Neural progenitor cell (in vitro differentiated cells): ENCODE measurements at regions not wholly inside any gene's neighbourhood (a gene's known extent, or its start where the extent isn't known, plus 50 kb on each side); places are given as distances from the start of the nearest gene placed in this dataset.

Source experiments
- DNase-seq: peaks from one replicate; pipeline ENCODE4 v3.0.0-alpha.2; 2016; ENCODE audit warnings: low spot score
- H2AFZ ChIP-seq: fragments of 200-600 bp; sonication (generic); replicated peaks from 2 replicates; pipeline ENCODE4 v1.6.1; 2016; ENCODE audit warnings: antibody characterized with exemption
- H3F3A ChIP-seq: fragments of 200-600 bp; sonication (generic); 2 replicates; pipeline ENCODE4 v1.6.1; 2016; ENCODE audit warnings: antibody characterized with exemption, low read depth
- H3K27ac ChIP-seq: fragments of 200-600 bp; sonication (generic); 2 replicates; pipeline ENCODE4 v1.5.1; 2016; ENCODE audit warnings: mild to moderate bottlenecking
- H3K27me3 ChIP-seq: fragments of 200-600 bp; sonication (generic); 2 replicates; pipeline ENCODE4 v1.6.1; 2016; ENCODE audit warnings: mild to moderate bottlenecking, moderate library complexity
- H3K36me3 ChIP-seq: fragments of 200-600 bp; sonication (generic); 2 replicates; pipeline ENCODE4 v1.5.1; 2016
- H3K4me1 ChIP-seq: fragments of 200-600 bp; sonication (generic); 2 replicates; pipeline ENCODE4 v1.6.1; 2016; ENCODE audit warnings: mixed run types
- H3K4me2 ChIP-seq: fragments of 200-600 bp; sonication (generic); 2 replicates; pipeline ENCODE4 v1.6.1; 2016
- H3K4me3 ChIP-seq: fragments of 200-600 bp; sonication (generic); 2 replicates; pipeline ENCODE4 v1.5.1; 2016
- H3K79me2 ChIP-seq: fragments of 200-600 bp; sonication (generic); 2 replicates; pipeline ENCODE4 v1.6.1; 2016; ENCODE audit warnings: low read depth
- H3K9ac ChIP-seq: fragments of 200-600 bp; sonication (generic); 2 replicates; pipeline ENCODE4 v1.6.1; 2016
- H3K9me3 ChIP-seq: fragments of 200-600 bp; sonication (generic); 2 replicates; pipeline ENCODE4 v1.5.1; 2016; ENCODE audit warnings: low read depth
- H4K20me1 ChIP-seq: fragments of 200-600 bp; sonication (generic); 2 replicates; pipeline ENCODE4 v1.6.1; 2016; ENCODE audit warnings: low read depth
- H3K27ac Mint-ChIP-seq: 3 replicates; pipeline ENCODE4 v1.8.0; 2021; ENCODE audit warnings: mixed read lengths
- H3K27me3 Mint-ChIP-seq: 2 replicates; pipeline ENCODE4 v1.8.0; 2022; ENCODE audit warnings: low read depth, mild to moderate bottlenecking, inconsistent platforms, moderate library complexity, mixed read lengths; ENCODE audit not compliant: insufficient read depth
- H3K36me3 Mint-ChIP-seq: 3 replicates; pipeline ENCODE4 v1.8.0; 2021; ENCODE audit warnings: mixed read lengths
- H3K4me1 Mint-ChIP-seq: 3 replicates; pipeline ENCODE4 v1.8.0; 2021; ENCODE audit warnings: mixed read lengths
- H3K4me3 Mint-ChIP-seq: 3 replicates; pipeline ENCODE4 v1.8.0; 2021; ENCODE audit warnings: mild to moderate bottlenecking, moderate library complexity, mixed read lengths
- H3K9me3 Mint-ChIP-seq: 3 replicates; pipeline ENCODE4 v1.8.0; 2020; ENCODE audit warnings: mixed read lengths
- CTCF ChIP-seq: fragments of 200-600 bp; sonication (generic); IDR thresholded peaks from 2 replicates; pipeline ENCODE4 v1.5.1; 2017; ENCODE audit warnings: antibody characterized with exemption, mild to moderate bottlenecking
- EZH2 ChIP-seq: fragments of 200-600 bp; sonication (generic); IDR thresholded peaks from 2 replicates; pipeline ENCODE4 v1.6.1; 2017; ENCODE audit warnings: antibody characterized with exemption, mild to moderate bottlenecking, moderate library complexity
- EZH2phosphoT487 ChIP-seq: fragments of 200-600 bp; sonication (generic); IDR thresholded peaks from 2 replicates; pipeline ENCODE4 v1.6.1; 2017; ENCODE audit warnings: antibody characterized with exemption

- DNase-seq = no peak
- no peaks in the 10 kb centered on the region for H3K79me2 ChIP-seq
- H3K27me3 ChIP-seq = no peaks in the 10 kb centered on the region
- Mint-ChIP-seq H3K27ac (no peak overlapping the region), H3K4me3 (no peak overlapping the region), H3K27me3 (no peaks in the 10 kb centered on the region), H3K4me1 (no peaks in the 10 kb centered on the region), H3K9me3 (no peaks in the 10 kb centered on the region), H3K36me3 (no peaks in the 10 kb centered on the region)
- no peak overlapping the region for H3K4me3 ChIP-seq
- no peaks in the 10 kb centered on the region for H3K9me3 ChIP-seq
- H3K4me1 ChIP-seq = no peaks in the 10 kb centered on the region
- no peaks in the 10 kb centered on the region for H3K36me3 ChIP-seq
- H3K4me2 ChIP-seq = no peak overlapping the region
- H2AFZ ChIP-seq = no peak overlapping the region
- H3K27ac ChIP-seq = no peak overlapping the region
- H3F3A ChIP-seq = no peaks in the 10 kb centered on the region
- TF ChIP-seq EZH2 (no peak), CTCF (no peak), EZH2phosphoT487 (no peak)
- H4K20me1 ChIP-seq = no peaks in the 10 kb centered on the region
- H3K9ac ChIP-seq = no peak overlapping the region
Measured at GRCh38 chr9:11828201-11828600, 865.0 kb upstream of the TYRP1 start.

GRCh38 chr9:11833056-11833455, 860.1 kb upstream of the TYRP1 start:
- H3K9ac ChIP-seq = no peak overlapping the region
- H3K4me2 ChIP-seq = no peak overlapping the region
- H3K27ac ChIP-seq = no peak overlapping the region
- no peaks in the 10 kb centered on the region for H3K4me1 ChIP-seq
- no peaks in the 10 kb centered on the region for H4K20me1 ChIP-seq
- no peaks in the 10 kb centered on the region for H3K79me2 ChIP-seq
- no peak overlapping the region for H2AFZ ChIP-seq
- Mint-ChIP-seq H3K36me3 (no peaks in the 10 kb centered on the region), H3K9me3 (peaks cover 2% of the 10 kb centered on the region), H3K27me3 (no peaks in the 10 kb centered on the region), H3K4me3 (no peak overlapping the region), H3K27ac (no peak overlapping the region), H3K4me1 (no peaks in the 10 kb centered on the region)
- H3K36me3 ChIP-seq = no peaks in the 10 kb centered on the region
- H3K9me3 ChIP-seq = no peaks in the 10 kb centered on the region
- H3K27me3 ChIP-seq = no peaks in the 10 kb centered on the region
- no peak for DNase-seq
- TF ChIP-seq EZH2 = no peak
- no peak for TF ChIP-seq CTCF
- TF ChIP-seq EZH2phosphoT487 = no peak
- H3K4me3 ChIP-seq = no peak overlapping the region
- no peaks in the 10 kb centered on the region for H3F3A ChIP-seq

GRCh38 chr9:11868795-11869194, 824.4 kb upstream of the TYRP1 start:
- H3K36me3 ChIP-seq = no peaks in the 10 kb centered on the region
- no peaks in the 10 kb centered on the region for H3K27me3 Mint-ChIP-seq
- H3K36me3 Mint-ChIP-seq = no peaks in the 10 kb centered on the region
- no peak overlapping the region for H3K9ac ChIP-seq
- no peaks in the 10 kb centered on the region for H3K79me2 ChIP-seq
- no peak overlapping the region for H3K4me2 ChIP-seq
- no peak overlapping the region for H2AFZ ChIP-seq
- no peaks in the 10 kb centered on the region for H3K9me3 ChIP-seq
- H4K20me1 ChIP-seq = no peaks in the 10 kb centered on the region
- H3K4me3 ChIP-seq = no peak overlapping the region
- DNase-seq = no peak
- H3K4me1 Mint-ChIP-seq = no peaks in the 10 kb centered on the region
- no peaks in the 10 kb centered on the region for H3K4me1 ChIP-seq
- no peaks in the 10 kb centered on the region for H3F3A ChIP-seq
- no peaks in the 10 kb centered on the region for H3K27me3 ChIP-seq
- no peak overlapping the region for H3K4me3 Mint-ChIP-seq
- H3K27ac ChIP-seq = no peak overlapping the region
- no peaks in the 10 kb centered on the region for H3K9me3 Mint-ChIP-seq
- no peak overlapping the region for H3K27ac Mint-ChIP-seq
- no peak for TF ChIP-seq EZH2phosphoT487
- TF ChIP-seq EZH2 = no peak
- TF ChIP-seq CTCF = no peak

GRCh38 chr9:11871852-11872251, 821.3 kb upstream of the TYRP1 start:
- Mint-ChIP-seq H3K9me3 (no peaks in the 10 kb centered on the region), H3K4me3 (no peak overlapping the region), H3K27ac (no peak overlapping the region), H3K27me3 (no peaks in the 10 kb centered on the region), H3K4me1 (no peaks in the 10 kb centered on the region), H3K36me3 (no peaks in the 10 kb centered on the region)
- no peak overlapping the region for H3K4me3 ChIP-seq
- no peaks in the 10 kb centered on the region for H3K4me1 ChIP-seq
- no peaks in the 10 kb centered on the region for H3K79me2 ChIP-seq
- TF ChIP-seq CTCF (no peak), EZH2phosphoT487 (no peak), EZH2 (no peak)
- no peaks in the 10 kb centered on the region for H3K9me3 ChIP-seq
- H3K27me3 ChIP-seq = no peaks in the 10 kb centered on the region
- no peak for DNase-seq
- H2AFZ ChIP-seq = no peak overlapping the region
- no peaks in the 10 kb centered on the region for H3K36me3 ChIP-seq
- no peak overlapping the region for H3K27ac ChIP-seq
- H4K20me1 ChIP-seq = no peaks in the 10 kb centered on the region
- no peaks in the 10 kb centered on the region for H3F3A ChIP-seq
- H3K4me2 ChIP-seq = no peak overlapping the region
- no peak overlapping the region for H3K9ac ChIP-seq
